HG02571 (cell line): ENCODE measurements at regions not wholly inside any gene's neighbourhood (a gene's known extent, or its start where the extent isn't known, plus 50 kb on each side); places are given as distances from the start of the nearest gene placed in this dataset.

Experiments
- ATAC-seq: cut with Tn5 transposase; IDR thresholded peaks from one replicate; pipeline ENCODE4 v1.9.1; 2021; ENCODE audit warnings: mild to moderate bottlenecking, moderate library complexity; ENCODE audit not compliant: unreplicated experiment

GRCh38 chr5:56595566-56595965 is 219.8 kb upstream of the MAP3K1 start:
- no peak for ATAC-seq

GRCh38 chr5:56594792-56595191 is 220.6 kb upstream of the MAP3K1 start:
- ATAC-seq = no peak

GRCh38 chr5:56591081-56591480 is 224.3 kb upstream of the MAP3K1 start:
- ATAC-seq = no peak

GRCh38 chr5:56589481-56589860 is 225.9 kb upstream of the MAP3K1 start:
- ATAC-seq = peak; percentile 4

GRCh38 chr5:56588636-56589480 is 226.5 kb upstream of the MAP3K1 start:
- ATAC-seq = peak; percentile 98

GRCh38 chr5:56588131-56588487 is 227.2 kb upstream of the MAP3K1 start:
- ATAC-seq = no peak

- no peak for ATAC-seq
Observed at GRCh38 chr5:56587381-56588130, 227.8 kb upstream of the MAP3K1 start.

- ATAC-seq = no peak
Observed at GRCh38 chr5:56585999-56586691, 229.2 kb upstream of the MAP3K1 start.

- ATAC-seq = no peak
Observed at GRCh38 chr5:56585461-56585860, 229.9 kb upstream of the MAP3K1 start.

- no peak for ATAC-seq
Observed at GRCh38 chr5:56581426-56581825, 233.9 kb upstream of the MAP3K1 start.

- ATAC-seq = no peak
Observed at GRCh38 chr5:56580864-56581263, 234.5 kb upstream of the MAP3K1 start.

- no peak for ATAC-seq
Observed at GRCh38 chr5:56575821-56576220, 239.5 kb upstream of the MAP3K1 start.

GRCh38 chr5:56574778-56575177 is 240.6 kb upstream of the MAP3K1 start:
- no peak for ATAC-seq

- ATAC-seq = no peak
Observed at GRCh38 chr5:56569566-56569965, 245.8 kb upstream of the MAP3K1 start.

- no peak for ATAC-seq
Observed at GRCh38 chr5:56569076-56569475, 246.3 kb upstream of the MAP3K1 start.

- ATAC-seq = no peak
Observed at GRCh38 chr5:56567278-56567677, 248.1 kb upstream of the MAP3K1 start.

GRCh38 chr5:56566374-56567249 is 248.7 kb upstream of the MAP3K1 start:
- ATAC-seq = no peak

GRCh38 chr5:56565644-56566043 is 249.7 kb upstream of the MAP3K1 start:
- peak; percentile 56 for ATAC-seq

- ATAC-seq = no peak
Observed at GRCh38 chr5:56565283-56565615, 250.1 kb upstream of the MAP3K1 start.

GRCh38 chr5:56564541-56565282 is 250.6 kb upstream of the MAP3K1 start:
- no peak for ATAC-seq
